Fibroblast of lung (primary cell): ENCODE measurements at regions not wholly inside any gene's neighbourhood (a gene's known extent, or its start where the extent isn't known, plus 50 kb on each side); places are given as distances from the start of the nearest gene placed in this dataset.

ENCODE experiments used
- DNase-seq, 2 donors: peaks; one replicate each; pipeline versions ENCODE4 v3.0.0 to v3.0.0-alpha.2; 2010; ENCODE audit warnings: low read depth in 2 of 2
- H2AFZ ChIP-seq: 2 replicates; pipeline ENCODE4 v1.5.1; 2012; ENCODE audit warnings: low read length, control low read depth, inconsistent platforms
- H3K27ac ChIP-seq: 2 replicates; pipeline ENCODE4 v1.5.1; 2011; ENCODE audit warnings: low read length, control low read depth; ENCODE audit not compliant: insufficient read depth
- H3K27me3 ChIP-seq: 2 replicates; pipeline ENCODE4 v1.5.1; 2011; ENCODE audit warnings: mild to moderate bottlenecking, low read length; ENCODE audit not compliant: control insufficient read depth, insufficient read depth
- H3K36me3 ChIP-seq: 2 replicates; pipeline ENCODE4 v1.5.1; 2011; ENCODE audit warnings: low read length; ENCODE audit not compliant: control insufficient read depth, insufficient read depth
- H3K4me1 ChIP-seq: 2 replicates; pipeline ENCODE4 v1.5.1; 2011; ENCODE audit warnings: low read length; ENCODE audit not compliant: control insufficient read depth, insufficient read depth; ENCODE audit errors: extremely low read depth
- H3K4me2 ChIP-seq: 2 replicates; pipeline ENCODE4 v1.5.1; 2011; ENCODE audit warnings: low read length, control low read depth; ENCODE audit not compliant: insufficient read depth; ENCODE audit errors: extremely low read depth
- H3K4me3 ChIP-seq, 4 experiments: fragments of 200-600 bp in 1 of 4; sonication (generic) in 1 of 4; replicated peaks in 1 of 4; 2 replicates each; pipeline ENCODE4 v1.5.1; 2011 to 2016; ENCODE audit warnings: low read length in 4 of 4, low read depth in 3 of 4, mild to moderate bottlenecking in 3 of 4, control low read depth in 2 of 4, inconsistent platforms in 1 of 4, mixed read lengths in 1 of 4; ENCODE audit not compliant: insufficient read depth in 1 of 4; ENCODE audit errors: control extremely low read depth in 1 of 4
- H3K79me2 ChIP-seq: 2 replicates; pipeline ENCODE4 v1.5.1; 2012; ENCODE audit warnings: mild to moderate bottlenecking, low read length, inconsistent platforms; ENCODE audit not compliant: control insufficient read depth, insufficient read depth
- H3K9ac ChIP-seq: 2 replicates; pipeline ENCODE4 v1.5.1; 2011; ENCODE audit warnings: mild to moderate bottlenecking, low read length, control low read depth; ENCODE audit not compliant: insufficient read depth
- H3K9me3 ChIP-seq: 2 replicates; pipeline ENCODE4 v1.5.1; 2012; ENCODE audit warnings: low read depth, low read length; ENCODE audit not compliant: control insufficient read depth, insufficient read depth
- H4K20me1 ChIP-seq: 2 replicates; pipeline ENCODE4 v1.5.1; 2011; ENCODE audit warnings: low read length; ENCODE audit not compliant: control insufficient read depth, insufficient read depth; ENCODE audit errors: extremely low read depth
- CTCF ChIP-seq, 2 donors: IDR thresholded peaks in 1 of 2; conservative IDR thresholded peaks in 1 of 2; 1 replicate in 1 of 2; 2 replicates in 1 of 2; pipeline ENCODE4 v1.5.1; 2011 to 2012; ENCODE audit warnings: low read length in 2 of 2, control low read depth in 1 of 2, inconsistent platforms in 1 of 2, low read depth in 1 of 2, mild to moderate bottlenecking in 1 of 2
- EZH2 ChIP-seq: IDR thresholded peaks from 2 replicates; pipeline ENCODE4 v1.5.1; 2012; ENCODE audit warnings: low read length, control low read depth, mild to moderate bottlenecking; ENCODE audit errors: missing control alignments

DNA sequence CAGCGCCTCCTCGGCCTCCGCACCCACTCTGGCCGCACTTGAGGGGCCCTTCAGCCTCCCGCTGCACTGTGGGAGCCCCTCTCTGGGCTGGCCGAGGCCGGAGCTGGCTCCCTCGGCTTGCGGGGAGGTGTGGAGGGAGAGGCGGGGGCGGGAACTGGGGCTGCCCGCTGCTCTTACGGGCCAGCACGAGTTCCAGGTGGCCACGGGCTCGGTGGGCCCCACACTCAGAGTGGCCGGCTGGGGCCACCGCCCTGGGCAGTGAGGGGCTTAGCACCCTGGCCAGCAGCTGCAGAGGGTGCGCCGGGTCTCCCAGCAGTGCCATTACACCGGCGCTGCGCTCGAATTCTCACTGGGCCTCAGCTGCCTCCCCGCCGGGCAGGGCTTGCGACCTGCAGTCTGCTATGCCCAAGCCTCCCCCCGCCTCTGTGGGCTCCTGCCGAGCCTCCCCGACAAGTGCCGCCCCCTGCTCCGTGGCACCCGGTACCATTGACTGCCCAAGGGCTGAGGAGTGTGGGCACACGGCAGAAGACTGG is 167.1 kb upstream of the PLSCR5 start:
- no peak overlapping the region for H3K4me2 ChIP-seq
- H3K36me3 ChIP-seq, result no peaks in the 10 kb centered on the region
- H4K20me1 ChIP-seq, result no peaks in the 10 kb centered on the region
- TF ChIP-seq CTCF (conservative IDR thresholded peaks at IDR 0.05 in 1 of 2, IDR thresholded peaks at IDR 0.05 in 1 of 2; ENCODE audit: low read depth in 1 of 2, low read length in 2 of 2), result no peak
- TF ChIP-seq EZH2, result no peak
- H3K9ac ChIP-seq, result no peak overlapping the region
- no peak overlapping the region for H3K27ac ChIP-seq
- H3K27me3 ChIP-seq, result no peaks in the 10 kb centered on the region
- no peaks in the 10 kb centered on the region for H3K4me1 ChIP-seq
- H3K4me3 ChIP-seq, result no peak overlapping the region
- no peak for DNase-seq
- no peaks in the 10 kb centered on the region for H3K9me3 ChIP-seq
- H3K79me2 ChIP-seq, result no peaks in the 10 kb centered on the region
- no peak overlapping the region for H2AFZ ChIP-seq

- Histone ChIP-seq H3K9ac (no peak overlapping the region), H3K27me3 (no peaks in the 10 kb centered on the region), H3K79me2 (no peaks in the 10 kb centered on the region), H2AFZ (no peak overlapping the region), H3K36me3 (no peaks in the 10 kb centered on the region), H3K4me2 (no peak overlapping the region), H3K9me3 (no peaks in the 10 kb centered on the region), H3K4me1 (no peaks in the 10 kb centered on the region), H3K27ac (no peak overlapping the region), H4K20me1 (no peaks in the 10 kb centered on the region), H3K4me3 (no peak overlapping the region)
- TF ChIP-seq EZH2 (no peak), CTCF (conservative IDR thresholded peaks at IDR 0.05 in 1 of 2, IDR thresholded peaks at IDR 0.05 in 1 of 2; ENCODE audit: low read depth in 1 of 2, low read length in 2 of 2) (no peak)
- DNase-seq, result no peak
Observed at GRCh38 chr3:146770881-146771280, 165.7 kb upstream of the PLSCR5 start.

DNA sequence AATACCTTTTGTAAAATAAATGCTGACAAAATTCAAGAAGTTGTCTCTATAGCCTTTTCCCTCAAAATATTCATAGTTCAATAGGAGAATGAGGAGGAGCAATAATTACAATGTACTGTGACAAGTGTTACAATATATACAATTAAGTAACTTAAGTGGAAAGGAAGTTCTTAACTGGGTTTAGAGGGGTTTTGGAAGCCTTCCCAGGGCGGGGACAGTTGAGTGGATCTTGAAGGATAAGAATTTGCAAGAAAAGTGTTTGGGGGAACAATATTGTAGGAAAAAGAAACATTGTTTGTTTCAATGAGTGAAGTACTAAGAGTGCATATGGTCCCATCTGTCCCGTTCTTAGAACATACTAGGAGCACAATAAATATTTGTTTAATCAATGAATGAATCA is 165.2 kb upstream of the PLSCR5 start:
- Histone ChIP-seq H3K4me1 (no peaks in the 10 kb centered on the region), H3K9ac (no peak overlapping the region), H3K79me2 (no peaks in the 10 kb centered on the region), H3K36me3 (no peaks in the 10 kb centered on the region), H3K9me3 (no peaks in the 10 kb centered on the region), H3K4me2 (no peak overlapping the region), H3K27me3 (no peaks in the 10 kb centered on the region), H3K27ac (no peak overlapping the region), H3K4me3 (no peak overlapping the region), H4K20me1 (no peaks in the 10 kb centered on the region), H2AFZ (no peak overlapping the region)
- DNase-seq, result no peak
- no peak for TF ChIP-seq EZH2
- TF ChIP-seq CTCF (conservative IDR thresholded peaks at IDR 0.05 in 1 of 2, IDR thresholded peaks at IDR 0.05 in 1 of 2; ENCODE audit: low read depth in 1 of 2, low read length in 2 of 2), result no peak
